ENCODE measurements at regions not wholly inside any gene's neighbourhood (a gene's known extent, or its start where the extent isn't known, plus 50 kb on each side); places are given as distances from the start of the nearest gene placed in this dataset.

GRCh38 chr10:127678091-127678490, 58.9 kb upstream of the FOXI2 start:
- no peaks in the 10 kb centered on the region for H3K9me3 ChIP-seq (replicated peaks; ENCODE audit: control insufficient read depth, insufficient read depth, low read length)
- TF ChIP-seq HSF1 (IDR thresholded peaks at IDR 0.05; ENCODE audit: low read depth, low read length) (no peak), CTCF (IDR thresholded peaks at IDR 0.05 in 2 of 3, conservative IDR thresholded peaks at IDR 0.05 in 1 of 3; ENCODE audit: control insufficient read depth in 2 of 3, extremely low read depth in 1 of 3, insufficient read depth in 1 of 3, low read depth in 3 of 3, low read length in 3 of 3) (no peak), JUND (IDR thresholded peaks at IDR 0.05; ENCODE audit: low read depth, low read length) (no peak), SKIL (IDR thresholded peaks at IDR 0.05; ENCODE audit: low read depth, poor library complexity, severe bottlenecking) (no peak), PRDM15 (CRISPR knock-in tag; IDR thresholded peaks at IDR 0.05) (no peak), SUZ12 (IDR thresholded peaks at IDR 0.05; ENCODE audit: unreplicated experiment) (no peak), HDAC2 (IDR thresholded peaks at IDR 0.05) (no peak), SMC3 (IDR thresholded peaks at IDR 0.05; ENCODE audit: borderline replicate concordance, low read length) (no peak), EGR1 (IDR thresholded peaks at IDR 0.05; ENCODE audit: borderline replicate concordance in 1 of 2, low read depth in 2 of 2, low read length in 2 of 2) (no peak), HDGF (IDR thresholded peaks at IDR 0.05) (no peak), TCF7 (IDR thresholded peaks at IDR 0.05; ENCODE audit: borderline replicate concordance) (no peak), KDM1A (IDR thresholded peaks at IDR 0.05; ENCODE audit: borderline replicate concordance) (no peak), SP1 (IDR thresholded peaks at IDR 0.05; ENCODE audit: low read depth, low read length) (no peak), PKNOX1 (IDR thresholded peaks at IDR 0.05) (no peak)

More at GRCh38 chr10:127678091-127678490, 58.9 kb upstream of the FOXI2 start:
- Histone ChIP-seq H3K27me3 (replicated peaks in 1 of 2; ENCODE audit: control insufficient read depth in 2 of 2, insufficient read depth in 2 of 2, low read length in 1 of 2) (no peaks in the 10 kb centered on the region), H3K36me3 (ENCODE audit: control insufficient read depth in 2 of 2, insufficient read depth in 2 of 2, low read length in 1 of 2) (no peaks in the 10 kb centered on the region), H4K20me1 (ENCODE audit: control insufficient read depth, insufficient read depth) (no peaks in the 10 kb centered on the region), H3K4me2 (ENCODE audit: control insufficient read depth, insufficient read depth) (no peak overlapping the region), H3K9ac (ENCODE audit: control insufficient read depth, insufficient read depth, low read length) (no peak overlapping the region), H3K27ac (ENCODE audit: control insufficient read depth, insufficient read depth) (no peak overlapping the region), H3K4me1 (ENCODE audit: control insufficient read depth, insufficient read depth, low read length) (no peaks in the 10 kb centered on the region), H3K79me2 (ENCODE audit: control insufficient read depth, insufficient read depth, low read length) (no peaks in the 10 kb centered on the region), H3K4me3 (no peak overlapping the region), H2AFZ (ENCODE audit: control insufficient read depth, low read depth, low read length) (no peak overlapping the region)
- ChIA-PET SMC1A (ENCODE audit: uncharacterized antibody, unreplicated experiment) (no interaction called here), RAD21 (ENCODE audit: unreplicated experiment) (no interaction called here), CTCF (no interaction called here), POLR2A (no interaction called here)
- intact Hi-C loops (cut with micrococcal nuclease; ENCODE audit: unreplicated experiment) = no loop called here
- in situ Hi-C loops (cut with MboI) = no loop called here
- BruUV-seq (replicated peaks) = no TSS peak
- FAIRE-seq = no peak
- 16% methylated on average over 8 of the region's 8 CpGs for WGBS (ENCODE audit: insufficient coverage, insufficient replicate concordance, low lambda C conversion rate, missing lambda C conversion rate)
- ATAC-seq = no peak
- DNase-seq (ENCODE audit: low read depth, low spot score) = no peak
